GM23338 (cell line): ENCODE measurements at regions not wholly inside any gene's neighbourhood (a gene's known extent, or its start where the extent isn't known, plus 50 kb on each side); places are given as distances from the start of the nearest gene placed in this dataset.

Experiments used
- ATAC-seq: fragments of 200-7000 bp; cut with Tn5 transposase; 3 replicates; pipeline ENCODE4 v1.9.1; 2020
- DNase-seq: peaks from one replicate; pipeline ENCODE4 v3.0.0-alpha.2; 2015; ENCODE audit warnings: low spot score
- H2AFZ ChIP-seq: fragments of 200-600 bp; sonication (generic); 2 replicates; pipeline ENCODE4 v1.8.0; 2016; ENCODE audit warnings: antibody characterized with exemption, mild to moderate bottlenecking, moderate library complexity
- H3F3A ChIP-seq: fragments of 200-600 bp; sonication (generic); replicated peaks from 2 replicates; pipeline ENCODE4 v1.8.0; 2017; ENCODE audit warnings: antibody characterized with exemption, mixed run types, low read depth
- H3K27ac ChIP-seq: fragments of 200-600 bp; sonication (generic); 2 replicates; pipeline ENCODE4 v1.6.1; 2016; ENCODE audit warnings: low read depth
- H3K27me3 ChIP-seq: fragments of 200-600 bp; sonication (generic); 2 replicates; pipeline ENCODE4 v1.8.0; 2016; ENCODE audit warnings: mild to moderate bottlenecking, mixed run types, moderate library complexity; ENCODE audit not compliant: insufficient read depth
- H3K36me3 ChIP-seq: fragments of 200-600 bp; sonication (generic); 2 replicates; pipeline ENCODE4 v1.8.0; 2016; ENCODE audit warnings: mild to moderate bottlenecking; ENCODE audit not compliant: insufficient read depth
- H3K4me1 ChIP-seq: fragments of 200-600 bp; sonication (generic); 2 replicates; pipeline ENCODE4 v1.8.0; 2016; ENCODE audit warnings: mild to moderate bottlenecking, moderate library complexity; ENCODE audit not compliant: insufficient read depth
- H3K4me2 ChIP-seq: fragments of 200-600 bp; sonication (generic); 2 replicates; pipeline ENCODE4 v1.7.1; 2017; ENCODE audit warnings: mixed run types
- H3K4me3 ChIP-seq: fragments of 200-600 bp; sonication (generic); 2 replicates; pipeline ENCODE4 v1.6.1; 2016; ENCODE audit warnings: mixed run types
- H3K79me2 ChIP-seq: fragments of 200-600 bp; sonication (generic); replicated peaks from 2 replicates; pipeline ENCODE4 v1.8.0; 2017; ENCODE audit warnings: mild to moderate bottlenecking; ENCODE audit not compliant: insufficient read depth
- H3K9me2 ChIP-seq: fragments of 200-600 bp; sonication (generic); 2 replicates; pipeline ENCODE4 v1.8.0; 2017; ENCODE audit not compliant: insufficient read depth
- H4K20me1 ChIP-seq: fragments of 200-600 bp; sonication (generic); replicated peaks from 2 replicates; pipeline ENCODE4 v1.8.0; 2017; ENCODE audit warnings: mild to moderate bottlenecking; ENCODE audit not compliant: insufficient read depth
- H3K27ac Mint-ChIP-seq: 2 replicates; pipeline ENCODE4 v1.8.0; 2020; ENCODE audit warnings: inconsistent platforms, mild to moderate bottlenecking, moderate library complexity, mixed read lengths
- H3K27me3 Mint-ChIP-seq: 3 replicates; pipeline ENCODE4 v1.8.0; 2022; ENCODE audit warnings: low read depth, mild to moderate bottlenecking, moderate library complexity, mixed read lengths, inconsistent platforms; ENCODE audit not compliant: insufficient read depth, poor library complexity
- H3K36me3 Mint-ChIP-seq: 3 replicates; pipeline ENCODE4 v1.8.0; 2021; ENCODE audit warnings: low read depth, mild to moderate bottlenecking, inconsistent platforms, moderate library complexity, mixed read lengths
- H3K4me1 Mint-ChIP-seq: 3 replicates; pipeline ENCODE4 v1.8.0; 2020; ENCODE audit warnings: mild to moderate bottlenecking, inconsistent platforms, mixed read lengths
- H3K4me3 Mint-ChIP-seq: 3 replicates; pipeline ENCODE4 v1.8.0; 2021; ENCODE audit warnings: moderate library complexity, mild to moderate bottlenecking, inconsistent platforms, mixed read lengths
- H3K9me3 Mint-ChIP-seq: 3 replicates; pipeline ENCODE4 v1.8.0; 2020; ENCODE audit warnings: moderate library complexity, mild to moderate bottlenecking, inconsistent platforms, mixed read lengths
- EZH2phosphoT487 ChIP-seq: fragments of 200-600 bp; sonication (generic); IDR thresholded peaks from one replicate; pipeline ENCODE4 v1.8.1; 2018; ENCODE audit warnings: antibody characterized with exemption; ENCODE audit not compliant: unreplicated experiment
- POLR2AphosphoS5 ChIP-seq: IDR thresholded peaks from 2 replicates; pipeline ENCODE4 v1.6.1; 2016; ENCODE audit warnings: antibody characterized with exemption, low read depth
- ZNF114 ChIP-seq: fragments of 250-450 bp; sonication (Bioruptor Pico); IDR thresholded peaks from 2 replicates; pipeline ENCODE4 v1.5.0; 2020; ENCODE audit warnings: mild to moderate bottlenecking, moderate library complexity
- ZNF462 ChIP-seq: fragments of 250-450 bp; sonication (Bioruptor Pico); IDR thresholded peaks from 2 replicates; pipeline ENCODE4 v1.5.0; 2020; ENCODE audit warnings: mild to moderate bottlenecking, moderate library complexity
- TF ChIP-seq, protein P1 (sequence below): IDR thresholded peaks from 2 replicates; pipeline ENCODE4 v1.6.1; 2016; ENCODE audit warnings: antibody characterized with exemption
- TF ChIP-seq, protein P2 (sequence below), 2 experiments: fragments of 200-600 bp in 1 of 2; sonication (generic) in 1 of 2; conservative IDR thresholded peaks; 2 replicates each; pipeline versions ENCODE4 v1.5.1 to v1.6.1; 2016 to 2017; ENCODE audit warnings: antibody characterized with exemption in 2 of 2, low read depth in 2 of 2, mild to moderate bottlenecking in 2 of 2, moderate library complexity in 1 of 2

- no peaks in the 10 kb centered on the region for H4K20me1 ChIP-seq
- ATAC-seq (no peak), DNase-seq (no peak)
- Mint-ChIP-seq H3K27ac (no peak overlapping the region), H3K27me3 (no peaks in the 10 kb centered on the region), H3K36me3 (no peaks in the 10 kb centered on the region), H3K4me3 (no peak overlapping the region), H3K4me1 (peaks cover 4% of the 10 kb centered on the region; the same call in 2 of the 3 replicates), H3K9me3 (no peaks in the 10 kb centered on the region; the same call in 2 of the 3 replicates)
- TF ChIP-seq ZNF114 (CRISPR knock-in tag) (no peak), POLR2AphosphoS5 (no peak), EZH2phosphoT487 (no peak), ZNF462 (no peak)
- TF ChIP-seq, protein P1, sequence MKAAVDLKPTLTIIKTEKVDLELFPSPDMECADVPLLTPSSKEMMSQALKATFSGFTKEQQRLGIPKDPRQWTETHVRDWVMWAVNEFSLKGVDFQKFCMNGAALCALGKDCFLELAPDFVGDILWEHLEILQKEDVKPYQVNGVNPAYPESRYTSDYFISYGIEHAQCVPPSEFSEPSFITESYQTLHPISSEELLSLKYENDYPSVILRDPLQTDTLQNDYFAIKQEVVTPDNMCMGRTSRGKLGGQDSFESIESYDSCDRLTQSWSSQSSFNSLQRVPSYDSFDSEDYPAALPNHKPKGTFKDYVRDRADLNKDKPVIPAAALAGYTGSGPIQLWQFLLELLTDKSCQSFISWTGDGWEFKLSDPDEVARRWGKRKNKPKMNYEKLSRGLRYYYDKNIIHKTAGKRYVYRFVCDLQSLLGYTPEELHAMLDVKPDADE = no peak
- TF ChIP-seq, protein P2, sequence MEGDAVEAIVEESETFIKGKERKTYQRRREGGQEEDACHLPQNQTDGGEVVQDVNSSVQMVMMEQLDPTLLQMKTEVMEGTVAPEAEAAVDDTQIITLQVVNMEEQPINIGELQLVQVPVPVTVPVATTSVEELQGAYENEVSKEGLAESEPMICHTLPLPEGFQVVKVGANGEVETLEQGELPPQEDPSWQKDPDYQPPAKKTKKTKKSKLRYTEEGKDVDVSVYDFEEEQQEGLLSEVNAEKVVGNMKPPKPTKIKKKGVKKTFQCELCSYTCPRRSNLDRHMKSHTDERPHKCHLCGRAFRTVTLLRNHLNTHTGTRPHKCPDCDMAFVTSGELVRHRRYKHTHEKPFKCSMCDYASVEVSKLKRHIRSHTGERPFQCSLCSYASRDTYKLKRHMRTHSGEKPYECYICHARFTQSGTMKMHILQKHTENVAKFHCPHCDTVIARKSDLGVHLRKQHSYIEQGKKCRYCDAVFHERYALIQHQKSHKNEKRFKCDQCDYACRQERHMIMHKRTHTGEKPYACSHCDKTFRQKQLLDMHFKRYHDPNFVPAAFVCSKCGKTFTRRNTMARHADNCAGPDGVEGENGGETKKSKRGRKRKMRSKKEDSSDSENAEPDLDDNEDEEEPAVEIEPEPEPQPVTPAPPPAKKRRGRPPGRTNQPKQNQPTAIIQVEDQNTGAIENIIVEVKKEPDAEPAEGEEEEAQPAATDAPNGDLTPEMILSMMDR (conservative IDR thresholded peaks at IDR 0.05; ENCODE audit: low read depth in 2 of 2) = no peak
- H3F3A ChIP-seq = no peaks in the 10 kb centered on the region
- no peaks in the 10 kb centered on the region for H3K27me3 ChIP-seq
- H2AFZ ChIP-seq = no peak overlapping the region
- H3K9me2 ChIP-seq = 0 out of 2 replicates have a peak, but pooled peaks cover 3% of the 10 kb centered on the region
- no peaks in the 10 kb centered on the region for H3K79me2 ChIP-seq
- no peak overlapping the region for H3K4me2 ChIP-seq
- no peaks in the 10 kb centered on the region for H3K36me3 ChIP-seq
- no peak overlapping the region for H3K27ac ChIP-seq
- no peak overlapping the region for H3K4me3 ChIP-seq
- H3K4me1 ChIP-seq = 0 out of 2 replicates have a peak, but pooled peaks cover 7% of the 10 kb centered on the region
Measured at GRCh38 chr11:91310085-91310484, 914.5 kb upstream of the FAT3 start.
